DMS79 treated with DMSO at 0.1 percent for 48 hours (cell line): ENCODE measurements at regions not wholly inside any gene's neighbourhood (a gene's known extent, or its start where the extent isn't known, plus 50 kb on each side); places are given as distances from the start of the nearest gene placed in this dataset.

Experiments
- DNase-seq: peaks from one replicate; lab custom pipeline; 2025; lab: John Stamatoyannopoulos, UW

- no peak for DNase-seq
Measured at GRCh38 chr18:37649930-37650329, 84.3 kb upstream of the CELF4 start.

GRCh38 chr18:37649416-37649815, 83.8 kb upstream of the CELF4 start:
- no peak for DNase-seq

GRCh38 chr18:37641573-37641972, 76.0 kb upstream of the CELF4 start:
- DNase-seq, result no peak

GRCh38 chr18:37640504-37640903, 74.9 kb upstream of the CELF4 start:
- no peak for DNase-seq

GRCh38 chr18:37639846-37640245, 74.2 kb upstream of the CELF4 start:
- DNase-seq, result no peak

- DNase-seq, result no peak
Measured at GRCh38 chr18:37637478-37637850, 71.9 kb upstream of the CELF4 start.

GRCh38 chr18:37636831-37637477, 71.4 kb upstream of the CELF4 start:
- DNase-seq, result no peak

GRCh38 chr18:37634516-37634915, 68.9 kb upstream of the CELF4 start:
- DNase-seq, result no peak

- DNase-seq, result no peak
Measured at GRCh38 chr18:37631422-37631821, 65.8 kb upstream of the CELF4 start.

GRCh38 chr18:37630334-37630733, 64.7 kb upstream of the CELF4 start:
- DNase-seq, result no peak

- no peak for DNase-seq
Measured at GRCh38 chr18:37628470-37629220, 63.0 kb upstream of the CELF4 start.

- DNase-seq, result no peak
Measured at GRCh38 chr18:37624318-37624717, 58.7 kb upstream of the CELF4 start.

- DNase-seq, result no peak
Measured at GRCh38 chr18:37619964-37620363, 54.4 kb upstream of the CELF4 start.

- no peak for DNase-seq
Measured at GRCh38 chr18:37617623-37618022, 52.0 kb upstream of the CELF4 start.
